A549 (cell line): ENCODE measurements at regions not wholly inside any gene's neighbourhood (a gene's known extent, or its start where the extent isn't known, plus 50 kb on each side); places are given as distances from the start of the nearest gene placed in this dataset.

ENCODE experiments used
- ATAC-seq, 2 experiments: fragments of 200-7000 bp in 1 of 2; fragments of >200 bp in 1 of 2; cut with Nextera tagmentation in 1 of 2; cut with Tn5 transposase in 1 of 2; 3 replicates each; pipeline versions ENCODE4 v1.8.0 to v1.9.1; 2018 to 2020; ENCODE audit warnings: mild to moderate bottlenecking in 1 of 2, moderate library complexity in 1 of 2
- CTCF ChIA-PET: fragments of 300-600 bp; sonication (Branson Sonifier 250); formaldehyde crosslinking; extraction: SDS; loops from one replicate; lab custom pipeline; 2021; ENCODE audit warnings: antibody characterized with exemption, inconsistent platforms; lab: Yijun Ruan, JAX
- POLR2A ChIA-PET: fragments of 350-600 bp; formaldehyde crosslinking; extraction: SDS; loops from one replicate; lab custom pipeline; 2021; ENCODE audit warnings: antibody characterized with exemption, inconsistent platforms; lab: Yijun Ruan, JAX
- DNase-seq, 2 experiments: peaks; one replicate each; pipeline versions ENCODE4 v3.0.0 to v3.0.0-alpha.2; 2011 to 2016; ENCODE audit warnings: low read depth in 1 of 2, low spot score in 1 of 2
- FAIRE-seq: peaks from 2 replicates; lab custom pipeline; 2011; peaks lifted over from hg19 to GRCh38; lab: Jason Lieb, UNC
- H3K27ac ChIP-seq, 2 experiments: fragments of >200 bp; sonication (Bioruptor Twin); formaldehyde crosslinking; 3 replicates each; pipeline ENCODE4 v1.5.1; 2016 to 2017
- H3K4me1 ChIP-seq: fragments of >200 bp; sonication (Bioruptor Twin); formaldehyde crosslinking; 3 replicates; pipeline ENCODE4 v1.6.1; 2016
- H3K4me2 ChIP-seq: fragments of >200 bp; sonication (Bioruptor Twin); formaldehyde crosslinking; 3 replicates; pipeline ENCODE4 v1.6.1; 2016
- H3K4me3 ChIP-seq: fragments of >200 bp; sonication (Bioruptor Twin); formaldehyde crosslinking; 3 replicates; pipeline ENCODE4 v1.5.1; 2016
- H3K9me3 ChIP-seq: fragments of >200 bp; sonication (Bioruptor Twin); formaldehyde crosslinking; 3 replicates; pipeline ENCODE4 v1.6.1; 2016
- BHLHE40 ChIP-seq: IDR thresholded peaks from 2 replicates; pipeline ENCODE4 v1.6.1; 2012; ENCODE audit warnings: low read depth, low read length, inconsistent platforms
- CBX2 ChIP-seq: fragments of 200-600 bp; sonication (generic); IDR thresholded peaks from 2 replicates; pipeline ENCODE4 v1.6.1; 2016; ENCODE audit warnings: low read depth, mild to moderate bottlenecking, borderline replicate concordance
- CEBPB ChIP-seq, 2 experiments: fragments of >200 bp in 1 of 2; sonication (Bioruptor Twin) in 1 of 2; formaldehyde crosslinking in 1 of 2; IDR thresholded peaks; 2 replicates each; pipeline ENCODE4 v1.6.1; 2012 to 2016
- CHD2 ChIP-seq: fragments of 150-350 bp; IDR thresholded peaks from 2 replicates; pipeline ENCODE4 v1.6.1; 2014; ENCODE audit warnings: low read length; ENCODE audit not compliant: partially characterized antibody
- CHD4 ChIP-seq: fragments of 200-600 bp; sonication (generic); IDR thresholded peaks from 2 replicates; pipeline ENCODE4 v1.6.1; 2016; ENCODE audit warnings: antibody characterized with exemption, mild to moderate bottlenecking, borderline replicate concordance
- EHF ChIP-seq: fragments of 250-450 bp; sonication (Bioruptor Pico); IDR thresholded peaks from 2 replicates; pipeline ENCODE4 v1.5.0; 2020; ENCODE audit warnings: mild to moderate bottlenecking
- FOSB ChIP-seq: fragments of 250-450 bp; sonication (Bioruptor Pico); IDR thresholded peaks from 2 replicates; pipeline ENCODE4 v1.5.0; 2020; ENCODE audit warnings: mild to moderate bottlenecking, moderate library complexity
- FOSL2 ChIP-seq, 2 experiments: fragments of 450-650 bp in 1 of 2; fragments of >200 bp in 1 of 2; sonication (Bioruptor Twin) in 1 of 2; formaldehyde crosslinking; IDR thresholded peaks; 2 replicates each; pipeline versions ENCODE4 v1.5.0 to v1.6.1; 2016 to 2020; ENCODE audit warnings: mild to moderate bottlenecking in 1 of 2, moderate library complexity in 1 of 2
- HDAC2 ChIP-seq: fragments of 200-600 bp; sonication (generic); IDR thresholded peaks from 2 replicates; pipeline ENCODE4 v1.6.1; 2016
- HEYL ChIP-seq: fragments of 250-450 bp; sonication (Bioruptor Pico); IDR thresholded peaks from 2 replicates; pipeline ENCODE4 v1.8.0; 2021; ENCODE audit warnings: mild to moderate bottlenecking, moderate library complexity
- HOXB13 ChIP-seq: fragments of 250-450 bp; sonication (Bioruptor Pico); IDR thresholded peaks from 2 replicates; pipeline ENCODE4 v1.5.0; 2020; ENCODE audit warnings: low read depth, mild to moderate bottlenecking, moderate library complexity
- HOXB5 ChIP-seq: fragments of 250-450 bp; sonication (Bioruptor Pico); IDR thresholded peaks from 2 replicates; pipeline ENCODE4 v1.5.0; 2020; ENCODE audit warnings: mild to moderate bottlenecking, moderate library complexity
- KDM1A ChIP-seq: fragments of 200-600 bp; sonication (generic); IDR thresholded peaks from 2 replicates; pipeline ENCODE4 v1.6.1; 2016; ENCODE audit warnings: low read depth, mild to moderate bottlenecking
- KDM5A ChIP-seq: fragments of 200-600 bp; sonication (generic); IDR thresholded peaks from 2 replicates; pipeline ENCODE4 v1.6.1; 2016; ENCODE audit warnings: antibody characterized with exemption, mild to moderate bottlenecking
- MAZ ChIP-seq: fragments of 150-350 bp; IDR thresholded peaks from 2 replicates; pipeline ENCODE4 v1.6.1; 2014; ENCODE audit warnings: antibody characterized with exemption, low read depth, low read length, borderline replicate concordance
- MYC ChIP-seq: IDR thresholded peaks from 2 replicates; pipeline ENCODE4 v1.6.1; 2012; ENCODE audit warnings: mild to moderate bottlenecking, inconsistent platforms, low read length, improper control_type of control experiment, borderline replicate concordance
- NFE2L2 ChIP-seq: fragments of 150-350 bp; conservative IDR thresholded peaks from 2 replicates; pipeline ENCODE4 v1.6.1; 2014; ENCODE audit warnings: low read length
- NR3C1 ChIP-seq: fragments of >200 bp; sonication (Bioruptor Twin); formaldehyde crosslinking; IDR thresholded peaks from 3 replicates; pipeline ENCODE4 v1.6.1; 2017
- PHF8 ChIP-seq: fragments of 200-600 bp; sonication (generic); IDR thresholded peaks from 2 replicates; pipeline ENCODE4 v1.6.1; 2016; ENCODE audit warnings: low read depth, mild to moderate bottlenecking, antibody characterized with exemption, moderate library complexity, borderline replicate concordance
- POLR2A ChIP-seq: IDR thresholded peaks from 2 replicates; pipeline ENCODE4 v1.6.1; 2012; ENCODE audit warnings: mild to moderate bottlenecking, low read length
- RAD21 ChIP-seq, 2 experiments: fragments of >200 bp in 1 of 2; sonication (Bioruptor Twin) in 1 of 2; formaldehyde crosslinking in 1 of 2; IDR thresholded peaks in 1 of 2; conservative IDR thresholded peaks in 1 of 2; 2 replicates in 1 of 2; 3 replicates in 1 of 2; pipeline ENCODE4 v1.6.1; 2012 to 2018; ENCODE audit warnings: inconsistent platforms in 1 of 2
- RFX5 ChIP-seq: fragments of 450-650 bp; IDR thresholded peaks from 2 replicates; pipeline ENCODE4 v1.7.1; 2014; ENCODE audit warnings: antibody characterized with exemption, mild to moderate bottlenecking, moderate library complexity
- TFCP2L1 ChIP-seq: fragments of 250-450 bp; sonication (Bioruptor Pico); IDR thresholded peaks from 2 replicates; pipeline ENCODE4 v1.5.0; 2021; ENCODE audit warnings: mild to moderate bottlenecking
- TP53 ChIP-seq: fragments of 250-450 bp; sonication (Bioruptor Pico); IDR thresholded peaks from 2 replicates; pipeline ENCODE4 v1.5.0; 2021; ENCODE audit warnings: mild to moderate bottlenecking, moderate library complexity
- ZSCAN20 ChIP-seq: fragments of 250-450 bp; sonication (Bioruptor Pico); IDR thresholded peaks from 2 replicates; pipeline ENCODE4 v1.8.0; 2022; ENCODE audit warnings: mild to moderate bottlenecking, moderate library complexity
- WGBS: methylation state at CpG from one replicate; pipeline ENCODE4 v1.1.6; 2017; ENCODE audit errors: missing lambda C conversion rate; 5-methylcytosine and 5-hydroxymethylcytosine counted together
- TF ChIP-seq, protein P1 (sequence below): fragments of 250-450 bp; sonication (Bioruptor Pico); IDR thresholded peaks from 2 replicates; pipeline ENCODE4 v1.5.0; 2021; ENCODE audit warnings: mild to moderate bottlenecking, moderate library complexity, borderline replicate concordance
- TF ChIP-seq, protein P2 (sequence below): fragments of 450-650 bp; IDR thresholded peaks from 2 replicates; pipeline ENCODE4 v1.6.1; 2014; ENCODE audit warnings: antibody characterized with exemption
- TF ChIP-seq, protein P3 (sequence below): fragments of >200 bp; sonication (Bioruptor Twin); formaldehyde crosslinking; IDR thresholded peaks from 3 replicates; pipeline ENCODE4 v1.6.1; 2016
- TF ChIP-seq, protein P4 (sequence below): IDR thresholded peaks from 2 replicates; pipeline ENCODE4 v1.6.1; 2012

DNA sequence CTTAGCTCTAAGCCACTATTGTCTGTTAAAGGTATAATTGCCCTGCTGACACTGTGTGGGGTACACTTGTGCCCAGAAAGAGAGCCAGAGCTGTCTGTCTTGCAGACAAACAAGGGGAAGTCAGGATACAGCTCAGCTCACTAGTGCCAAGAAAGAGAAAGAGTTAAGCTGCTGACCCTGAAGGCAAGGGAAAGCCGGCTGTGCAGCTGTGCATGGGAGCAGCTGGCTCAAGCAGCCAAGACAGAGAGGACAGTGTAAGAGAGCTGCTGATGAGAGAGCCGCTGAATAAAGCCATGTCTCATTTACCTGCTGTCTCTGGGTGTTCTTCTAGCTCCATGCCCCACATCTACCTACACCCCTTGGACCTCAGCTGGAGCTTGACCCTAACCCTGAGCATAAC lies 428.1 kb upstream of the NAALADL2 start:
- H3K27ac ChIP-seq: no peak overlapping the region
- no peak for FAIRE-seq
- no peak overlapping the region for H3K4me2 ChIP-seq
- CTCF ChIA-PET: no interaction called here
- H3K4me1 ChIP-seq: no peaks in the 10 kb centered on the region
- DNase-seq: no peak
- H3K9me3 ChIP-seq: no peaks in the 10 kb centered on the region
- WGBS: 39% methylated on average over 2 of the region's 2 CpGs
- POLR2A ChIA-PET: no interaction called here
- no peak for ATAC-seq
- H3K4me3 ChIP-seq: no peak overlapping the region
- TF ChIP-seq TFCP2L1 (CRISPR knock-in tag) (no peak), ZSCAN20 (CRISPR knock-in tag) (no peak), NFE2L2 (no peak)
- TF ChIP-seq, protein P1, sequence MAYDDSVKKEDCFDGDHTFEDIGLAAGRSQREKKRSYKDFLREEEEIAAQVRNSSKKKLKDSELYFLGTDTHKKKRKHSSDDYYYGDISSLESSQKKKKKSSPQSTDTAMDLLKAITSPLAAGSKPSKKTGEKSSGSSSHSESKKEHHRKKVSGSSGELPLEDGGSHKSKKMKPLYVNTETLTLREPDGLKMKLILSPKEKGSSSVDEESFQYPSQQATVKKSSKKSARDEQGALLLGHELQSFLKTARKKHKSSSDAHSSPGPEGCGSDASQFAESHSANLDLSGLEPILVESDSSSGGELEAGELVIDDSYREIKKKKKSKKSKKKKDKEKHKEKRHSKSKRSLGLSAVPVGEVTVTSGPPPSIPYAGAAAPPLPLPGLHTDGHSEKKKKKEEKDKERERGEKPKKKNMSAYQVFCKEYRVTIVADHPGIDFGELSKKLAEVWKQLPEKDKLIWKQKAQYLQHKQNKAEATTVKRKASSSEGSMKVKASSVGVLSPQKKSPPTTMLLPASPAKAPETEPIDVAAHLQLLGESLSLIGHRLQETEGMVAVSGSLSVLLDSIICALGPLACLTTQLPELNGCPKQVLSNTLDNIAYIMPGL (CRISPR knock-in tag): no peak

DNA sequence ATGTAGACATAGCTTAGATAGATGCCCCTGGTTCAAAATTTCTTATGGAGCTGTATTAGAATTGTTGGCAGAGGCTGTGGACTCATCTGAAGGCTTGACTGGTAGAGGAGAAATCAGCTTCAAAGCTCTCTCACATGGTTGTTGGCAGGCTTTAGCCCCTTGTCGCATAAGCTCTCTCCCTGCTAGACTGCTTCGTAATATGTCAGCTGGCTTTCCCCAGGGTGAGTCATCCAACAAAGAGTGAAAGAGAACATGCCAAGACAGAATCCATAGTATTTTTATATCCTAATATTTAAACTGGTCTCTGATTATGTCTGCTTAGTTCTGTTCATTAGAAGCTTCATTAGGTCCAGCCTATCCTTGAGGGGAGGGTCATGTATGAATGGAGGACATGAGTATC lies 427.4 kb upstream of the NAALADL2 start:
- ChIA-PET CTCF (no interaction called here), POLR2A (interaction anchor here (1.2 kb wide), 1 partner anchor 9 kb away, joined by 4 read pairs; no protein-coding TSS in a partner anchor)
- Histone ChIP-seq H3K27ac (no peak overlapping the region), H3K4me1 (no peaks in the 10 kb centered on the region), H3K9me3 (no peaks in the 10 kb centered on the region), H3K4me2 (no peak overlapping the region), H3K4me3 (no peak overlapping the region)
- no peak for TF ChIP-seq PHF8
- no peak for TF ChIP-seq TP53 (CRISPR knock-in tag)
- TF ChIP-seq EHF (CRISPR knock-in tag): no peak
- TF ChIP-seq BHLHE40: no peak
- TF ChIP-seq HDAC2: no peak
- no peak for TF ChIP-seq HOXB13
- TF ChIP-seq, protein P1 (CRISPR knock-in tag): no peak
- no peak for TF ChIP-seq RFX5
- no peak for TF ChIP-seq RAD21 (conservative IDR thresholded peaks at IDR 0.05 in 1 of 2, IDR thresholded peaks at IDR 0.05 in 1 of 2)
- TF ChIP-seq CBX2: no peak
- TF ChIP-seq KDM1A: no peak
- no peak for TF ChIP-seq MYC
- TF ChIP-seq, protein P2, sequence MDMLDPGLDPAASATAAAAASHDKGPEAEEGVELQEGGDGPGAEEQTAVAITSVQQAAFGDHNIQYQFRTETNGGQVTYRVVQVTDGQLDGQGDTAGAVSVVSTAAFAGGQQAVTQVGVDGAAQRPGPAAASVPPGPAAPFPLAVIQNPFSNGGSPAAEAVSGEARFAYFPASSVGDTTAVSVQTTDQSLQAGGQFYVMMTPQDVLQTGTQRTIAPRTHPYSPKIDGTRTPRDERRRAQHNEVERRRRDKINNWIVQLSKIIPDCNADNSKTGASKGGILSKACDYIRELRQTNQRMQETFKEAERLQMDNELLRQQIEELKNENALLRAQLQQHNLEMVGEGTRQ: no peak
- TF ChIP-seq CHD4: no peak
- TF ChIP-seq FOSB (CRISPR knock-in tag): no peak
- DNase-seq: no peak
- ATAC-seq: no peak
- 74% methylated on average over 2 of the region's 2 CpGs for WGBS
- FAIRE-seq: no peak

DNA sequence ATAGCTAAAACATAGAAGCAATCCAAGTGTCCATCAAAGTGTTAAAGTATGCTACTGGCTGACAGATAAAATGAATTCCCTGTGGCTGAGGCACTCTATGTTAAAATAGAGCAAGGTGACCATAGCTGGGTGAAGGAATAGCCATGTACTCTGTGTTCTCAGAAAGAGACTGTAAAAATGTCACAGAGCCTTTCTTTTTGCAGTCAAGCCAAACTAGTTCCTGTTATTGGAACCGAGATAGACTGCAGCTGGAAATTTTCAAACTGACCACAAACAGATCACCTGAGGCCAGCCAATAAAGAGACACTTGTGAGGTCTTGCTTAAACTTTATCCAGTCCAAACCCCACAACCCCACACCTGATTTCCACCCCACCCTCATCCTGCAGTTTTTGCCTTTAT lies 422.8 kb upstream of the NAALADL2 start:
- Histone ChIP-seq H3K4me3 (no peak overlapping the region), H3K4me2 (no peak overlapping the region), H3K4me1 (peaks cover 13% of the 10 kb centered on the region), H3K27ac (no peak overlapping the region), H3K9me3 (no peaks in the 10 kb centered on the region)
- CTCF ChIA-PET: no interaction called here
- DNase-seq: no peak
- ATAC-seq: no peak
- 59% methylated on average over 1 of the region's 1 CpG for WGBS
- no peak for FAIRE-seq
- POLR2A ChIA-PET: no interaction called here
- TF ChIP-seq CHD2 (no peak), KDM5A (no peak), FOSL2 (IDR thresholded peaks at IDR 0.05) (no peak), FOSL2 (CRISPR knock-in tag; IDR thresholded peaks at IDR 0.05) (no peak), MAZ (no peak), CEBPB (IDR thresholded peaks at IDR 0.05) (no peak), NR3C1 (no peak), RFX5 (no peak), HEYL (CRISPR knock-in tag) (no peak), HOXB5 (no peak), POLR2A (no peak)
- TF ChIP-seq, protein P3, sequence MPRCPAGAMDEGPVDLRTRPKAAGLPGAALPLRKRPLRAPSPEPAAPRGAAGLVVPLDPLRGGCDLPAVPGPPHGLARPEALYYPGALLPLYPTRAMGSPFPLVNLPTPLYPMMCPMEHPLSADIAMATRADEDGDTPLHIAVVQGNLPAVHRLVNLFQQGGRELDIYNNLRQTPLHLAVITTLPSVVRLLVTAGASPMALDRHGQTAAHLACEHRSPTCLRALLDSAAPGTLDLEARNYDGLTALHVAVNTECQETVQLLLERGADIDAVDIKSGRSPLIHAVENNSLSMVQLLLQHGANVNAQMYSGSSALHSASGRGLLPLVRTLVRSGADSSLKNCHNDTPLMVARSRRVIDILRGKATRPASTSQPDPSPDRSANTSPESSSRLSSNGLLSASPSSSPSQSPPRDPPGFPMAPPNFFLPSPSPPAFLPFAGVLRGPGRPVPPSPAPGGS: no peak
- TF ChIP-seq, protein P4, sequence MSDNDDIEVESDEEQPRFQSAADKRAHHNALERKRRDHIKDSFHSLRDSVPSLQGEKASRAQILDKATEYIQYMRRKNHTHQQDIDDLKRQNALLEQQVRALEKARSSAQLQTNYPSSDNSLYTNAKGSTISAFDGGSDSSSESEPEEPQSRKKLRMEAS: no peak
- TF ChIP-seq, all 56 proteins: peak for 0
